Fibroblast of the aortic adventitia (primary cell): ENCODE measurements at regions not wholly inside any gene's neighbourhood (a gene's known extent, or its start where the extent isn't known, plus 50 kb on each side); places are given as distances from the start of the nearest gene placed in this dataset.

Experiments used
- DNase-seq: peaks from one replicate; pipeline ENCODE4 v3.0.0-alpha.2; 2010; ENCODE audit warnings: low read depth
- H3K4me3 ChIP-seq: 2 replicates; pipeline ENCODE4 v1.5.1; 2011; ENCODE audit warnings: low read depth, mild to moderate bottlenecking, control low read depth, low read length, moderate library complexity
- TF ChIP-seq, protein P1 (sequence below): IDR thresholded peaks from 2 replicates; pipeline ENCODE4 v1.5.1; 2011; ENCODE audit warnings: mild to moderate bottlenecking, low read length, control low read depth, inconsistent platforms; ENCODE audit not compliant: insufficient read depth

GRCh38 chr17:12252462-12252861 is 231.8 kb downstream of the MAP2K4 start:
- H3K4me3 ChIP-seq, result no peak overlapping the region
- TF ChIP-seq, protein P1, sequence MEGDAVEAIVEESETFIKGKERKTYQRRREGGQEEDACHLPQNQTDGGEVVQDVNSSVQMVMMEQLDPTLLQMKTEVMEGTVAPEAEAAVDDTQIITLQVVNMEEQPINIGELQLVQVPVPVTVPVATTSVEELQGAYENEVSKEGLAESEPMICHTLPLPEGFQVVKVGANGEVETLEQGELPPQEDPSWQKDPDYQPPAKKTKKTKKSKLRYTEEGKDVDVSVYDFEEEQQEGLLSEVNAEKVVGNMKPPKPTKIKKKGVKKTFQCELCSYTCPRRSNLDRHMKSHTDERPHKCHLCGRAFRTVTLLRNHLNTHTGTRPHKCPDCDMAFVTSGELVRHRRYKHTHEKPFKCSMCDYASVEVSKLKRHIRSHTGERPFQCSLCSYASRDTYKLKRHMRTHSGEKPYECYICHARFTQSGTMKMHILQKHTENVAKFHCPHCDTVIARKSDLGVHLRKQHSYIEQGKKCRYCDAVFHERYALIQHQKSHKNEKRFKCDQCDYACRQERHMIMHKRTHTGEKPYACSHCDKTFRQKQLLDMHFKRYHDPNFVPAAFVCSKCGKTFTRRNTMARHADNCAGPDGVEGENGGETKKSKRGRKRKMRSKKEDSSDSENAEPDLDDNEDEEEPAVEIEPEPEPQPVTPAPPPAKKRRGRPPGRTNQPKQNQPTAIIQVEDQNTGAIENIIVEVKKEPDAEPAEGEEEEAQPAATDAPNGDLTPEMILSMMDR, result no peak
- no peak for DNase-seq

- no peak overlapping the region for H3K4me3 ChIP-seq
- TF ChIP-seq, protein P1, result no peak
- DNase-seq, result no peak
Measured at GRCh38 chr17:12254460-12254859, 233.8 kb downstream of the MAP2K4 start.

GRCh38 chr17:12256380-12256995 is 235.8 kb downstream of the MAP2K4 start:
- peak; percentile 67 for DNase-seq
- TF ChIP-seq, protein P1, result peak; percentile 75

DNA sequence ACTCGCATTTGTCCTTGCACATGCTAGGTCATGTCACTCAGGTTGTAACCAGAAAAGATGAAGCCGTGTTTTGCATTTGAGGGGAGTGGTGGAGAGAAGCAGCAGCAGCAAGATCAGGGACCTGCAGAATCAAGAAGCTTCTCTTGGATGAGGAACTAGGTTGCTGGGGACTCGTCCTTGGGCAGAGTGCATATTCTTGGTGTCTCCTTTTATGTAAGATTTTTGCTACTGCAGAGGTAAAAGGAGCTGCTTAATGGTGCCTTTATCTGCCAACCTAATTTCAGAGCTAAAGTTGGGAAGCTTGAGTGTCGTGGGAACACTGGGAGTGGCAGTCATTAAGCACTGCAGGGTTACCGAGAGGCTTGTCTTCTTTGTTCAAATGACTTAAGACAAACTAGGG is 236.5 kb downstream of the MAP2K4 start:
- TF ChIP-seq, protein P1, result no peak
- H3K4me3 ChIP-seq, result no peak overlapping the region
- DNase-seq, result no peak

More at GRCh38 chr17:12256380-12256995, 235.8 kb downstream of the MAP2K4 start:
- H3K4me3 ChIP-seq, result no peak overlapping the region

GRCh38 chr17:12261354-12261753 is 240.7 kb downstream of the MAP2K4 start:
- TF ChIP-seq, protein P1, result no peak
- H3K4me3 ChIP-seq, result no peak overlapping the region

DNA sequence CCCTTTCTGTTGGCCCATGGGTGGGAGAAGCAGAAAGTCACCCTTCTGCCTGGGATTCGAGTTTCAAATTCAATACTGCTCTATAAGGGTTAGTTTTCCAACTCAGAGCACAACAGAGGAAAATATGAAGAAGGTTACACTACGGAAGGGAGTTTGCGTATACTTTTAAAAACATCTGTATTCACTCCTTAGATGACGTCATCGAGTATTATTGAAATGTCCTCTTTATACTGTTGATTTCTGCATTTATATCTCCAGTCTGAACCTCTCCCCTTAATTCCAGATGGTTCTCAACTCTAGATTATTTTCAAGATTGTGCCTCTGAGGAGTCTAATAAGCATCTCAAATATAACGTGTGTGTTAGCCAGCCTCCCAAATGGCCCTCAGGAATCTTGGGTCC is 249.1 kb downstream of the MAP2K4 start:
- TF ChIP-seq, protein P1, result no peak
- DNase-seq, result no peak
- H3K4me3 ChIP-seq, result no peak overlapping the region

More at GRCh38 chr17:12261354-12261753, 240.7 kb downstream of the MAP2K4 start:
- no peak for DNase-seq

GRCh38 chr17:12277827-12278226 is 257.1 kb downstream of the MAP2K4 start:
- H3K4me3 ChIP-seq, result no peak overlapping the region
- DNase-seq, result no peak
- TF ChIP-seq, protein P1, result no peak
